NCI-H146 (cell line): ENCODE measurements at regions not wholly inside any gene's neighbourhood (a gene's known extent, or its start where the extent isn't known, plus 50 kb on each side); places are given as distances from the start of the nearest gene placed in this dataset.
"Not testable (repeated sequence)": the region's sequence is repeated elsewhere in the genome, so short reads cannot be mapped to it uniquely, and the experiment has no call there.

Experiments
- DNase-seq: peaks from one replicate; lab custom pipeline; 2025; lab: John Stamatoyannopoulos, UW

- no peak for DNase-seq
Observed at GRCh38 chr1:105626276-105626987, 1430.0 kb upstream of the PRMT6 start.

GRCh38 chr1:105631153-105631744 is 1425.2 kb upstream of the PRMT6 start:
- DNase-seq: not testable (repeated sequence)

- DNase-seq: peak; percentile 81
Observed at GRCh38 chr1:105632342-105633196, 1423.9 kb upstream of the PRMT6 start.

- DNase-seq: no peak
Observed at GRCh38 chr1:105636052-105636451, 1420.4 kb upstream of the PRMT6 start.

- no peak for DNase-seq
Observed at GRCh38 chr1:105641407-105641806, 1415.1 kb upstream of the PRMT6 start.

- DNase-seq: no peak
Observed at GRCh38 chr1:105652109-105652508, 1404.4 kb upstream of the PRMT6 start.

- no peak for DNase-seq
Observed at GRCh38 chr1:105655032-105655431, 1401.4 kb upstream of the PRMT6 start.

GRCh38 chr1:105664495-105664894 is 1392.0 kb upstream of the PRMT6 start:
- no peak for DNase-seq

GRCh38 chr1:105678334-105678733 is 1378.1 kb upstream of the PRMT6 start:
- DNase-seq: no peak

GRCh38 chr1:105684714-105685113 is 1371.8 kb upstream of the PRMT6 start:
- no peak for DNase-seq

GRCh38 chr1:105686026-105686425 is 1370.4 kb upstream of the PRMT6 start:
- DNase-seq: no peak

- DNase-seq: no peak
Observed at GRCh38 chr1:105686874-105687690, 1369.4 kb upstream of the PRMT6 start.

GRCh38 chr1:105700723-105701122 is 1355.8 kb upstream of the PRMT6 start:
- DNase-seq: no peak

GRCh38 chr1:105724286-105724685 is 1332.2 kb upstream of the PRMT6 start:
- DNase-seq: no peak

- peak; percentile 14 for DNase-seq
Observed at GRCh38 chr1:105730701-105731100, 1325.8 kb upstream of the PRMT6 start.

- no peak for DNase-seq
Observed at GRCh38 chr1:105736349-105736748, 1320.1 kb upstream of the PRMT6 start.

- no peak for DNase-seq
Observed at GRCh38 chr1:105779727-105780126, 1276.7 kb upstream of the PRMT6 start.

GRCh38 chr1:105785021-105785420 is 1271.5 kb upstream of the PRMT6 start:
- DNase-seq: no peak

GRCh38 chr1:105793536-105794146 is 1262.8 kb upstream of the PRMT6 start:
- peak; percentile 77 for DNase-seq

GRCh38 chr1:105795741-105796140 is 1260.7 kb upstream of the PRMT6 start:
- no peak for DNase-seq

GRCh38 chr1:105830571-105831146 is 1225.8 kb upstream of the PRMT6 start:
- DNase-seq: no peak
